ENCODE measurements at regions not wholly inside any gene's neighbourhood (a gene's known extent, or its start where the extent isn't known, plus 50 kb on each side); places are given as distances from the start of the nearest gene placed in this dataset.
"Not testable (repeated sequence)": the region's sequence is repeated elsewhere in the genome, so short reads cannot be mapped to it uniquely, and the experiment has no call there.

- intact Hi-C loops (cut with micrococcal nuclease), result no loop called here
Observed at GRCh38 chr10:63833411-63834060, 312.3 kb downstream of the REEP3 start.

- intact Hi-C loops (cut with micrococcal nuclease), result no loop called here
Observed at GRCh38 chr10:63836666-63837442, 315.7 kb downstream of the REEP3 start.

GRCh38 chr10:63841761-63842160, 320.6 kb downstream of the REEP3 start:
- intact Hi-C loops (cut with micrococcal nuclease), result no loop called here

GRCh38 chr10:63843107-63843506, 321.9 kb downstream of the REEP3 start:
- intact Hi-C loops (cut with micrococcal nuclease), result no loop called here

GRCh38 chr10:63848871-63849270, 327.7 kb downstream of the REEP3 start:
- intact Hi-C loops (cut with micrococcal nuclease), result not testable (repeated sequence)

GRCh38 chr10:63862860-63863259, 341.7 kb downstream of the REEP3 start:
- intact Hi-C loops (cut with micrococcal nuclease), result no loop called here

- intact Hi-C loops (cut with micrococcal nuclease), result no loop called here
Observed at GRCh38 chr10:63865210-63865609, 344.0 kb downstream of the REEP3 start.

- intact Hi-C loops (cut with micrococcal nuclease), result loop anchor here (1.0 kb wide), 1 partner anchor 110 kb away; no protein-coding TSS in a partner anchor
Observed at GRCh38 chr10:63866075-63866746, 345.0 kb downstream of the REEP3 start.

GRCh38 chr10:63866747-63867140, 345.5 kb downstream of the REEP3 start:
- intact Hi-C loops (cut with micrococcal nuclease), result loop anchor here (1.0 kb wide), 1 partner anchor 110 kb away; no protein-coding TSS in a partner anchor

- intact Hi-C loops (cut with micrococcal nuclease), result no loop called here
Observed at GRCh38 chr10:63878428-63878827, 357.2 kb downstream of the REEP3 start.

- intact Hi-C loops (cut with micrococcal nuclease), result no loop called here
Observed at GRCh38 chr10:63883861-63884260, 362.7 kb downstream of the REEP3 start.

GRCh38 chr10:63884426-63884825, 363.2 kb downstream of the REEP3 start:
- intact Hi-C loops (cut with micrococcal nuclease), result no loop called here

- intact Hi-C loops (cut with micrococcal nuclease), result no loop called here
Observed at GRCh38 chr10:63885156-63885555, 364.0 kb downstream of the REEP3 start.

- intact Hi-C loops (cut with micrococcal nuclease), result no loop called here
Observed at GRCh38 chr10:63886281-63887022, 365.3 kb downstream of the REEP3 start.

- intact Hi-C loops (cut with micrococcal nuclease), result no loop called here
Observed at GRCh38 chr10:63887023-63887589, 365.9 kb downstream of the REEP3 start.

GRCh38 chr10:63887600-63888370, 366.6 kb downstream of the REEP3 start:
- intact Hi-C loops (cut with micrococcal nuclease), result no loop called here

GRCh38 chr10:63889803-63890202, 368.6 kb downstream of the REEP3 start:
- intact Hi-C loops (cut with micrococcal nuclease), result no loop called here

GRCh38 chr10:63896992-63897391, 375.8 kb downstream of the REEP3 start:
- intact Hi-C loops (cut with micrococcal nuclease), result no loop called here

- intact Hi-C loops (cut with micrococcal nuclease), result no loop called here
Observed at GRCh38 chr10:63899673-63900300, 378.6 kb downstream of the REEP3 start.

GRCh38 chr10:63901228-63901627, 380.0 kb downstream of the REEP3 start:
- intact Hi-C loops (cut with micrococcal nuclease), result no loop called here
